ENCODE measurements at regions not wholly inside any gene's neighbourhood (a gene's known extent, or its start where the extent isn't known, plus 50 kb on each side); places are given as distances from the start of the nearest gene placed in this dataset.
A peak's percentile ranks its signal among the peaks of the same experiment; 100 is the strongest.

- Mint-ChIP-seq H3K9me3 (ENCODE audit: unreplicated experiment) (no peaks in the 10 kb centered on the region), H3K36me3 (ENCODE audit: low read depth, unreplicated experiment) (no peaks in the 10 kb centered on the region), H3K27ac (ENCODE audit: unreplicated experiment) (no peak overlapping the region), H3K4me3 (ENCODE audit: unreplicated experiment) (peak overlapping the region; percentile 40), H3K27me3 (ENCODE audit: low read depth, unreplicated experiment) (peaks cover 7% of the 10 kb centered on the region), H3K4me1 (ENCODE audit: low read depth, unreplicated experiment) (peaks cover 22% of the 10 kb centered on the region)
- Histone ChIP-seq H3K4me1 (ENCODE audit: insufficient read depth, low read length) (peaks cover 28% of the 10 kb centered on the region), H3K27me3 (ENCODE audit: insufficient read depth, low read length) (no peaks in the 10 kb centered on the region), H3K9me3 (ENCODE audit: insufficient read depth, low read depth, low read length) (no peaks in the 10 kb centered on the region), H3K36me3 (ENCODE audit: insufficient read depth, low read length) (no peaks in the 10 kb centered on the region), H3K9ac (ENCODE audit: low read length) (no peak overlapping the region), H3K27ac (ENCODE audit: low read depth, low read length) (peak overlapping the region; percentile 37), H3K79me2 (ENCODE audit: insufficient read depth, low read length) (no peaks in the 10 kb centered on the region), H3K4me3 (ENCODE audit: insufficient read depth, low read depth, low read length) (no peak overlapping the region), H3K4me2 (ENCODE audit: low read length) (peak overlapping the region; percentile 69), H4K20me1 (ENCODE audit: insufficient read depth, low read length) (no peaks in the 10 kb centered on the region), H2AFZ (ENCODE audit: low read depth, low read length) (no peak overlapping the region)
- peak; percentile 52 for FAIRE-seq
- DNase-seq (ENCODE audit: low read depth): peak; percentile 96
- TF ChIP-seq EZH2 (IDR thresholded peaks at IDR 0.05; ENCODE audit: insufficient read depth, low read length) (no peak), CTCF (IDR thresholded peaks at IDR 0.05; ENCODE audit: insufficient read depth, low read depth, low read length) (no peak)
Measured at GRCh38 chr1:57848406-57848805, 424.5 kb upstream of the DAB1 start.

- peaks cover 22% of the 10 kb centered on the region for H3K4me1 Mint-ChIP-seq (ENCODE audit: low read depth, unreplicated experiment)
- no peak overlapping the region for H3K27ac Mint-ChIP-seq (ENCODE audit: unreplicated experiment)
- Histone ChIP-seq H3K4me3 (ENCODE audit: insufficient read depth, low read depth, low read length) (no peak overlapping the region), H3K9me3 (ENCODE audit: insufficient read depth, low read depth, low read length) (no peaks in the 10 kb centered on the region), H4K20me1 (ENCODE audit: insufficient read depth, low read length) (no peaks in the 10 kb centered on the region), H2AFZ (ENCODE audit: low read depth, low read length) (no peak overlapping the region), H3K36me3 (ENCODE audit: insufficient read depth, low read length) (no peaks in the 10 kb centered on the region), H3K9ac (ENCODE audit: low read length) (no peak overlapping the region), H3K4me1 (ENCODE audit: insufficient read depth, low read length) (peaks cover 31% of the 10 kb centered on the region), H3K79me2 (ENCODE audit: insufficient read depth, low read length) (no peaks in the 10 kb centered on the region), H3K27ac (ENCODE audit: low read depth, low read length) (no peak overlapping the region), H3K4me2 (ENCODE audit: low read length) (peak overlapping the region; percentile 42), H3K27me3 (ENCODE audit: insufficient read depth, low read length) (no peaks in the 10 kb centered on the region)
- peak; percentile 83 for DNase-seq (ENCODE audit: low read depth)
- H3K4me3 Mint-ChIP-seq (ENCODE audit: unreplicated experiment): no peak overlapping the region
- H3K36me3 Mint-ChIP-seq (ENCODE audit: low read depth, unreplicated experiment): no peaks in the 10 kb centered on the region
- H3K9me3 Mint-ChIP-seq (ENCODE audit: unreplicated experiment): peaks cover 5% of the 10 kb centered on the region
- no peak for FAIRE-seq
- H3K27me3 Mint-ChIP-seq (ENCODE audit: low read depth, unreplicated experiment): no peaks in the 10 kb centered on the region
- no peak for TF ChIP-seq CTCF (IDR thresholded peaks at IDR 0.05; ENCODE audit: insufficient read depth, low read depth, low read length)
- no peak for TF ChIP-seq EZH2 (IDR thresholded peaks at IDR 0.05; ENCODE audit: insufficient read depth, low read length)
Measured at GRCh38 chr1:57845041-57845440, 421.2 kb upstream of the DAB1 start.

- Mint-ChIP-seq H3K4me1 (ENCODE audit: low read depth, unreplicated experiment) (peaks cover 22% of the 10 kb centered on the region), H3K27me3 (ENCODE audit: low read depth, unreplicated experiment) (no peaks in the 10 kb centered on the region), H3K9me3 (ENCODE audit: unreplicated experiment) (peaks cover 6% of the 10 kb centered on the region), H3K36me3 (ENCODE audit: low read depth, unreplicated experiment) (no peaks in the 10 kb centered on the region), H3K4me3 (ENCODE audit: unreplicated experiment) (no peak overlapping the region), H3K27ac (ENCODE audit: unreplicated experiment) (no peak overlapping the region)
- no peaks in the 10 kb centered on the region for H3K79me2 ChIP-seq (ENCODE audit: insufficient read depth, low read length)
- H3K27ac ChIP-seq (ENCODE audit: low read depth, low read length): no peak overlapping the region
- no peak for DNase-seq (ENCODE audit: low read depth)
- no peaks in the 10 kb centered on the region for H3K36me3 ChIP-seq (ENCODE audit: insufficient read depth, low read length)
- H2AFZ ChIP-seq (ENCODE audit: low read depth, low read length): no peak overlapping the region
- TF ChIP-seq EZH2 (IDR thresholded peaks at IDR 0.05; ENCODE audit: insufficient read depth, low read length) (no peak), CTCF (IDR thresholded peaks at IDR 0.05; ENCODE audit: insufficient read depth, low read depth, low read length) (no peak)
- H3K9me3 ChIP-seq (ENCODE audit: insufficient read depth, low read depth, low read length): no peaks in the 10 kb centered on the region
- H3K4me2 ChIP-seq (ENCODE audit: low read length): peak overlapping the region; percentile 42
- no peak overlapping the region for H3K9ac ChIP-seq (ENCODE audit: low read length)
- no peak overlapping the region for H3K4me3 ChIP-seq (ENCODE audit: insufficient read depth, low read depth, low read length)
- no peaks in the 10 kb centered on the region for H4K20me1 ChIP-seq (ENCODE audit: insufficient read depth, low read length)
- H3K4me1 ChIP-seq (ENCODE audit: insufficient read depth, low read length): peaks cover 33% of the 10 kb centered on the region
- no peak for FAIRE-seq
- H3K27me3 ChIP-seq (ENCODE audit: insufficient read depth, low read length): no peaks in the 10 kb centered on the region
Measured at GRCh38 chr1:57844382-57844980, 420.6 kb upstream of the DAB1 start.

Data from astrocyte (in vitro differentiated cells and primary cell).